Panc1 (cell line): ENCODE measurements at regions not wholly inside any gene's neighbourhood (a gene's known extent, or its start where the extent isn't known, plus 50 kb on each side); places are given as distances from the start of the nearest gene placed in this dataset.

Source experiments
- ATAC-seq: fragments of 200-7000 bp; cut with Tn5 transposase; 2 replicates; pipeline ENCODE4 v1.9.1; 2020; ENCODE audit warnings: mild to moderate bottlenecking, moderate library complexity
- BruUV-seq: library from RNA; stranded (reverse); fragments of 400-500 nt; replicated peaks from 2 replicates; lab custom pipeline; 2021; lab: Mats Ljungman, UMichigan
- CTCF ChIA-PET: fragments of 300-600 bp; sonication (Branson Sonifier 250); formaldehyde crosslinking; loops from one replicate; lab custom pipeline; 2022; ENCODE audit warnings: antibody characterized with exemption; lab: Charles Lee
- POLR2A ChIA-PET: fragments of 300-600 bp; sonication (Branson Sonifier 250); formaldehyde crosslinking; loops from one replicate; lab custom pipeline; 2022; ENCODE audit warnings: antibody characterized with exemption; lab: Charles Lee
- DNase-seq: peaks from one replicate; pipeline ENCODE4 v3.0.0-alpha.2; 2010; ENCODE audit warnings: low read depth, low spot score
- H3K27ac ChIP-seq: 2 replicates; pipeline ENCODE4 v1.5.1; 2011; ENCODE audit warnings: mild to moderate bottlenecking, low read length, inconsistent platforms
- H3K27me3 ChIP-seq: fragments of 200-500 bp; sonication (Bioruptor generic); 2 replicates; pipeline ENCODE4 v1.6.0; 2014; ENCODE audit warnings: low read length, inconsistent platforms; ENCODE audit not compliant: control insufficient read depth, insufficient read depth
- H3K36me3 ChIP-seq: fragments of 200-500 bp; sonication (Bioruptor generic); 2 replicates; pipeline ENCODE4 v1.5.1; 2014; ENCODE audit warnings: inconsistent platforms, mild to moderate bottlenecking, low read length, moderate library complexity; ENCODE audit not compliant: control insufficient read depth, insufficient read depth
- H3K4me1 ChIP-seq: 2 replicates; pipeline ENCODE4 v1.5.1; 2011; ENCODE audit warnings: inconsistent platforms, mild to moderate bottlenecking, low read length, moderate library complexity; ENCODE audit not compliant: control insufficient read depth, insufficient read depth
- H3K4me3 ChIP-seq, 2 experiments: 2 replicates each; pipeline ENCODE4 v1.5.1; 2011 to 2012; ENCODE audit warnings: low read depth in 2 of 2, low read length in 2 of 2, mild to moderate bottlenecking in 2 of 2, inconsistent platforms in 1 of 2, moderate library complexity in 1 of 2
- H3K9me3 ChIP-seq: fragments of 200-500 bp; sonication (Bioruptor generic); 2 replicates; pipeline ENCODE4 v1.5.1; 2014; ENCODE audit warnings: low read depth, mild to moderate bottlenecking, inconsistent platforms, low read length, moderate library complexity; ENCODE audit not compliant: control insufficient read depth, insufficient read depth
- CTCF ChIP-seq: fragments of 450-650 bp; IDR thresholded peaks from 2 replicates; pipeline ENCODE4 v1.5.1; 2017; ENCODE audit warnings: mild to moderate bottlenecking
- POLR2AphosphoS5 ChIP-seq: IDR thresholded peaks from 2 replicates; pipeline ENCODE4 v1.6.1; 2012; ENCODE audit warnings: mild to moderate bottlenecking, low read depth, low read length, moderate library complexity
- REST ChIP-seq, 2 experiments: IDR thresholded peaks; 2 replicates each; pipeline ENCODE4 v1.6.1; 2011 to 2012; ENCODE audit warnings: low read depth in 2 of 2, control low read depth in 1 of 2, low read length in 1 of 2, mild to moderate bottlenecking in 1 of 2, moderate library complexity in 1 of 2; ENCODE audit not compliant: insufficient read depth in 1 of 2
- SIN3A ChIP-seq: IDR thresholded peaks from 2 replicates; pipeline ENCODE4 v1.6.1; 2012; ENCODE audit warnings: low read depth, mild to moderate bottlenecking, low read length, moderate library complexity, borderline replicate concordance; ENCODE audit not compliant: insufficient read depth
- TCF7L2 ChIP-seq: IDR thresholded peaks from 2 replicates; pipeline ENCODE4 v1.6.1; 2011; ENCODE audit warnings: mild to moderate bottlenecking, low read depth, low read length, inconsistent platforms
- in situ Hi-C: cut with HindIII; loops from 2 replicates; pipeline ENCODE4 v1.10.0; 2016; ENCODE audit warnings: low sequenced_read_pairs, low pct_unique_long_range_greater_than_20kb
- intact Hi-C: fragments of 100-400 bp; cut with micrococcal nuclease; formaldehyde crosslinking; loops from one replicate; pipeline ENCODE4 v1.10.0; 2022; ENCODE audit not compliant: unreplicated experiment

- no peak for DNase-seq
- Histone ChIP-seq H3K36me3 (no peaks in the 10 kb centered on the region), H3K9me3 (no peaks in the 10 kb centered on the region), H3K27ac (no peak overlapping the region), H3K4me3 (no peak overlapping the region), H3K4me1 (no peaks in the 10 kb centered on the region), H3K27me3 (no peaks in the 10 kb centered on the region; the same call in 1 of the 2 replicates)
- POLR2A ChIA-PET = no interaction called here
- BruUV-seq = no TSS peak
- CTCF ChIA-PET = no interaction called here
- ATAC-seq = no peak
- intact Hi-C loops = no loop called here
- in situ Hi-C loops = no loop called here
- no peak for TF ChIP-seq REST (IDR thresholded peaks at IDR 0.05; ENCODE audit: insufficient read depth in 1 of 2, low read depth in 2 of 2, low read length in 1 of 2)
- no peak for TF ChIP-seq POLR2AphosphoS5
- no peak for TF ChIP-seq CTCF
- TF ChIP-seq SIN3A = no peak
- no peak for TF ChIP-seq TCF7L2
Measured at GRCh38 chr4:138673053-138673452, 342.5 kb upstream of the NOCT start.

- H3K27ac ChIP-seq = no peak overlapping the region
- H3K4me1 ChIP-seq = no peaks in the 10 kb centered on the region
- ATAC-seq (no peak), DNase-seq (no peak)
- no peaks in the 10 kb centered on the region; the same call in 1 of the 2 replicates for H3K27me3 ChIP-seq
- TF ChIP-seq TCF7L2 = no peak
- no peaks in the 10 kb centered on the region for H3K9me3 ChIP-seq
- H3K4me3 ChIP-seq = no peak overlapping the region
- in situ Hi-C loops = no loop called here
- intact Hi-C loops = no loop called here
- BruUV-seq = no TSS peak
- no peaks in the 10 kb centered on the region for H3K36me3 ChIP-seq
- POLR2A ChIA-PET = no interaction called here
- CTCF ChIA-PET = no interaction called here
Measured at GRCh38 chr4:138672393-138672976, 343.1 kb upstream of the NOCT start.

GRCh38 chr4:138671606-138672084 is 343.9 kb upstream of the NOCT start:
- Histone ChIP-seq H3K9me3 (no peaks in the 10 kb centered on the region), H3K27me3 (no peaks in the 10 kb centered on the region), H3K36me3 (no peaks in the 10 kb centered on the region), H3K27ac (no peak overlapping the region), H3K4me1 (no peaks in the 10 kb centered on the region), H3K4me3 (no peak overlapping the region)
- intact Hi-C loops = no loop called here
- TF ChIP-seq REST (IDR thresholded peaks at IDR 0.05; ENCODE audit: insufficient read depth in 1 of 2, low read depth in 2 of 2, low read length in 1 of 2) (no peak), SIN3A (no peak), POLR2AphosphoS5 (no peak), CTCF (no peak), TCF7L2 (no peak)
- in situ Hi-C loops = no loop called here
- DNase-seq = no peak
- CTCF ChIA-PET = no interaction called here
- no peak for ATAC-seq
- POLR2A ChIA-PET = no interaction called here
- no TSS peak for BruUV-seq
